HL-60 (cell line): ENCODE measurements at regions not wholly inside any gene's neighbourhood (a gene's known extent, or its start where the extent isn't known, plus 50 kb on each side); places are given as distances from the start of the nearest gene placed in this dataset.

Experiments used
- DNase-seq, 2 experiments: peaks; one replicate each; pipeline ENCODE4 v3.0.0-alpha.2; 2010 to 2020; ENCODE audit warnings: low read depth in 1 of 2, low spot score in 1 of 2
- H3K27ac ChIP-seq: fragments of 250-450 bp; sonication (Bioruptor Pico); replicated peaks from 2 replicates; pipeline ENCODE4 v1.5.1; 2020; ENCODE audit warnings: mild to moderate bottlenecking, moderate library complexity
- H3K27me3 ChIP-seq: fragments of 250-450 bp; sonication (Bioruptor Pico); 2 replicates; pipeline ENCODE4 v1.5.1; 2021; ENCODE audit warnings: mild to moderate bottlenecking, moderate library complexity; ENCODE audit not compliant: insufficient read depth, poor library complexity, severe bottlenecking
- H3K4me3 ChIP-seq: replicated peaks from 2 replicates; pipeline ENCODE4 v1.5.1; 2011; ENCODE audit warnings: mild to moderate bottlenecking, control low read depth, low read length; ENCODE audit not compliant: insufficient read depth
- CTCF ChIP-seq: IDR thresholded peaks from one replicate; pipeline ENCODE4 v1.5.1; 2011; ENCODE audit warnings: low read length, control low read depth, inconsistent platforms; ENCODE audit not compliant: insufficient read depth
- GABPA ChIP-seq: IDR thresholded peaks from 2 replicates; pipeline ENCODE4 v1.6.1; 2012; ENCODE audit warnings: low read depth
- POLR2AphosphoS5 ChIP-seq: IDR thresholded peaks from 2 replicates; pipeline ENCODE4 v1.6.1; 2012; ENCODE audit warnings: low read depth
- REST ChIP-seq: IDR thresholded peaks from 2 replicates; pipeline ENCODE4 v1.6.1; 2012; ENCODE audit warnings: low read depth; ENCODE audit not compliant: insufficient replicate concordance
- SPI1 ChIP-seq: IDR thresholded peaks from 2 replicates; pipeline ENCODE4 v1.6.1; 2012; ENCODE audit warnings: low read depth, mild to moderate bottlenecking, borderline replicate concordance

DNA sequence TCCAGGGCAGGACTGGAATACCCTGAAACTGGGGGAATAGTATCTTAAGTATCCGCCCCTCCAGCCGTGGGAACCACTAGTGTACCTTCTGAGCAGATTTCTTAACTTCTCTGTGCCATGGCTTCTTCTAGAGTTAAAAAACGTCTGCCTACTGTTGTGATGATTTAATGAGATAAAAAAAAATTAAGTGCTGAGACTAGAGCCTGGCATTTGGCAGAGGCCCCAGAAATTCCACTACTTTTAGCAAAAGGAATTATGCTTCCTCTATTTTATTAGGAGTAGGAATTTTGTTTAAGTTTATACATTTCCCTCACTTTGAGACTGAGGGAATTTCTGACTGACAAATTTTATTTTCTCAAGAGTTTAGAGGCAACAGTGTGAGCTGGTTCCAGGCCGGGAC, 371.2 kb upstream of the B3GAT1 start:
- TF ChIP-seq SPI1 (no peak), CTCF (no peak)
- DNase-seq: no peak
- H3K27me3 ChIP-seq: no peaks in the 10 kb centered on the region
- H3K4me3 ChIP-seq: no peak overlapping the region
- H3K27ac ChIP-seq: no peak overlapping the region

- DNase-seq: no peak
- Histone ChIP-seq H3K27ac (no peak overlapping the region), H3K27me3 (no peaks in the 10 kb centered on the region), H3K4me3 (no peak overlapping the region)
- TF ChIP-seq CTCF (no peak), REST (no peak), GABPA (no peak), SPI1 (no peak), POLR2AphosphoS5 (no peak)
These were observed 369.4 kb upstream of the B3GAT1 start for GRCh38 chr11:134781380-134781866.

DNA sequence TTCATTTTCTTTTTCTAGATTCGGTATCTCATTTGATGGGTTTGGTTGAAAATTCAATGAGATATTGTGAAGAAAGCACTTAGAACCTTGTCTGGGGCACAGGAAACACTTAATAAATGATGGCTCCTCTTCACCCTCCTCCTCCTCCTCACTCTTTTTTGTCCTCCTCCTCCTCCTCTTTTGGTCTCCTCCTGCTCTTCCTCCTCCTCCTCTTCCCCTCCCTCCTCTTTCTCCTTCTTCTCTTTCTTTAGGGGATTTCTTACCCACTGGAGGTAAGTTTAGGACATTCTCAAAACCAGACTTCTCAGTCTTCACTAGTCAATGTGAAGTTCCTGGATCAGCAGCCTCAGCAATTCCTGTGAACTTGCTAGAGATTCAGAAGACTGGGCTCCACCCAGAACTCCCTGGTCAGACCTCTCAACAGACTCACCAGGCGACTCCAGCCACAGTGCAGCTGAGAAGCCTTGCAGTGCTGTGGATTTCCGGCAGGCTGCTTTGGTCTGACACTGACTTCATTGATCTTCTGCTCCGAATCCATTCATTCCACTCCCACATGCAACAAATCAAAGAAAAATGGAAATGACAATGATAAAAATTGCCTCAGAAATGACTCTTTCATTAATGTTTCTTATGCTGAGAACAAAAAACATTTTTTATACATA, 368.6 kb upstream of the B3GAT1 start:
- DNase-seq: no peak
- no peak for TF ChIP-seq GABPA
- TF ChIP-seq REST: no peak
- no peak for TF ChIP-seq POLR2AphosphoS5
- TF ChIP-seq CTCF: no peak
- no peak for TF ChIP-seq SPI1
- Histone ChIP-seq H3K27me3 (no peaks in the 10 kb centered on the region), H3K27ac (no peak overlapping the region), H3K4me3 (no peak overlapping the region)

GRCh38 chr11:134779179-134779578, 367.1 kb upstream of the B3GAT1 start:
- no peak overlapping the region for H3K4me3 ChIP-seq
- H3K27ac ChIP-seq: no peak overlapping the region
- DNase-seq: no peak
- no peaks in the 10 kb centered on the region for H3K27me3 ChIP-seq
- TF ChIP-seq CTCF: no peak
- TF ChIP-seq POLR2AphosphoS5: no peak
- TF ChIP-seq GABPA: no peak
- no peak for TF ChIP-seq SPI1
- no peak for TF ChIP-seq REST
